IMR-90 (cell line): ENCODE measurements at regions not wholly inside any gene's neighbourhood (a gene's known extent, or its start where the extent isn't known, plus 50 kb on each side); places are given as distances from the start of the nearest gene placed in this dataset.

Experiments
- ATAC-seq: fragments of 200-7000 bp; cut with Tn5 transposase; 2 replicates; pipeline ENCODE4 v1.9.1; 2020; ENCODE audit warnings: low read depth, mild to moderate bottlenecking, moderate library complexity
- BruUV-seq: library from RNA; stranded (reverse); fragments of 400-500 nt; replicated peaks from 2 replicates; lab custom pipeline; 2021; lab: Mats Ljungman, UMichigan
- CTCF ChIA-PET: fragments of 300-600 bp; formaldehyde crosslinking; extraction: SDS; loops from one replicate; lab custom pipeline; 2021; ENCODE audit warnings: antibody characterized with exemption; lab: Yijun Ruan, JAX
- POLR2A ChIA-PET: fragments of 300-600 bp; sonication (Branson Sonifier 250); formaldehyde crosslinking; loops from one replicate; lab custom pipeline; 2022; ENCODE audit warnings: antibody characterized with exemption; ENCODE audit not compliant: unreplicated experiment; lab: Charles Lee
- DNase-seq: peaks from one replicate; pipeline ENCODE4 v3.0.0; 2013
- H2AFZ ChIP-seq: replicated peaks from 2 replicates; pipeline ENCODE3; 2013; ENCODE audit warnings: low read length, mild to moderate bottlenecking; ENCODE audit not compliant: poor library complexity
- H2AK5ac ChIP-seq: 2 replicates; pipeline ENCODE4 v1.6.1; 2013; ENCODE audit warnings: low read depth, low read length, inconsistent platforms
- H2AK9ac ChIP-seq: replicated peaks from 2 replicates; pipeline ENCODE3; 2013; ENCODE audit warnings: mild to moderate bottlenecking, low read depth, low read length, moderate library complexity; ENCODE audit not compliant: poor library complexity
- H2BK120ac ChIP-seq: 2 replicates; pipeline ENCODE4 v1.6.1; 2013; ENCODE audit warnings: low read depth, low read length, inconsistent platforms
- H2BK15ac ChIP-seq: 3 replicates; pipeline ENCODE4 v1.6.1; 2013; ENCODE audit warnings: low read depth, low read length, inconsistent platforms
- H2BK20ac ChIP-seq: 2 replicates; pipeline ENCODE4 v1.6.1; 2013; ENCODE audit warnings: low read depth, mild to moderate bottlenecking, inconsistent platforms, low read length, moderate library complexity
- H2BK5ac ChIP-seq: 2 replicates; pipeline ENCODE4 v1.6.1; 2013; ENCODE audit warnings: mild to moderate bottlenecking, low read depth, low read length, inconsistent platforms; ENCODE audit not compliant: poor library complexity, severe bottlenecking
- H3K14ac ChIP-seq: replicated peaks from 2 replicates; pipeline ENCODE4 v1.6.1; 2013; ENCODE audit warnings: low read depth, low read length, inconsistent platforms
- H3K18ac ChIP-seq: 2 replicates; pipeline ENCODE4 v1.6.1; 2013; ENCODE audit warnings: low read depth, low read length, control low read depth
- H3K23ac ChIP-seq: 2 replicates; pipeline ENCODE4 v1.6.1; 2013; ENCODE audit warnings: low read depth, low read length, inconsistent platforms
- H3K27ac ChIP-seq: 2 replicates; pipeline ENCODE4 v1.5.1; 2013; ENCODE audit warnings: mild to moderate bottlenecking, control low read depth, low read length; ENCODE audit not compliant: insufficient read depth
- H3K27me3 ChIP-seq: 2 replicates; pipeline ENCODE4 v1.6.1; 2013; ENCODE audit warnings: low read length; ENCODE audit not compliant: control insufficient read depth, insufficient read depth
- H3K36me3 ChIP-seq: 2 replicates; pipeline ENCODE4 v1.6.1; 2013; ENCODE audit warnings: low read length, mixed read lengths; ENCODE audit not compliant: control insufficient read depth, insufficient read depth
- H3K4ac ChIP-seq: 2 replicates; pipeline ENCODE4 v1.6.1; 2013; ENCODE audit warnings: low read depth, low read length, inconsistent platforms
- H3K4me1 ChIP-seq: 2 replicates; pipeline ENCODE4 v1.6.1; 2013; ENCODE audit warnings: low read length, mixed read lengths; ENCODE audit not compliant: control insufficient read depth, insufficient read depth
- H3K4me2 ChIP-seq: 2 replicates; pipeline ENCODE4 v1.6.1; 2013; ENCODE audit warnings: low read depth, mild to moderate bottlenecking, control low read depth, low read length, moderate library complexity
- H3K4me3 ChIP-seq: 2 replicates; pipeline ENCODE4 v1.5.1; 2013; ENCODE audit warnings: low read depth, mild to moderate bottlenecking, control low read depth, low read length, moderate library complexity; ENCODE audit not compliant: insufficient read depth
- H3K56ac ChIP-seq: 2 replicates; pipeline ENCODE4 v1.6.1; 2013; ENCODE audit warnings: low read length, inconsistent platforms; ENCODE audit not compliant: insufficient read depth; ENCODE audit errors: extremely low read depth
- H3K79me1 ChIP-seq, 2 experiments: 2 replicates each; pipeline ENCODE4 v1.6.1; 2013; ENCODE audit warnings: low read length in 2 of 2, inconsistent platforms in 1 of 2, low read depth in 1 of 2
- H3K9ac ChIP-seq: 2 replicates; pipeline ENCODE4 v1.6.1; 2013; ENCODE audit warnings: low read depth, low read length, control low read depth
- H3K9me1 ChIP-seq: 2 replicates; pipeline ENCODE4 v1.6.1; 2013; ENCODE audit warnings: low read length, inconsistent platforms; ENCODE audit not compliant: insufficient read depth
- H3K9me3 ChIP-seq: 2 replicates; pipeline ENCODE4 v1.6.1; 2013; ENCODE audit warnings: low read length; ENCODE audit not compliant: control insufficient read depth, insufficient read depth
- H4K20me1 ChIP-seq: 2 replicates; pipeline ENCODE4 v1.6.1; 2013; ENCODE audit warnings: low read length, inconsistent platforms; ENCODE audit not compliant: insufficient read depth
- H4K5ac ChIP-seq: 2 replicates; pipeline ENCODE4 v1.6.1; 2013; ENCODE audit warnings: mild to moderate bottlenecking, low read depth, low read length, control low read depth
- H4K8ac ChIP-seq, 2 experiments: 2 replicates each; pipeline ENCODE4 v1.6.1; 2013; ENCODE audit warnings: low read depth in 2 of 2, low read length in 2 of 2, control low read depth in 1 of 2, inconsistent platforms in 1 of 2
- H4K91ac ChIP-seq: 2 replicates; pipeline ENCODE4 v1.6.1; 2013; ENCODE audit warnings: low read depth, low read length, inconsistent platforms; ENCODE audit not compliant: insufficient read depth
- FOS ChIP-seq: fragments of 150-350 bp; IDR thresholded peaks from 2 replicates; pipeline ENCODE4 v1.6.1; 2016; ENCODE audit warnings: low read depth, low read length
- MAZ ChIP-seq: IDR thresholded peaks from 2 replicates; pipeline ENCODE4 v1.6.1; 2012; ENCODE audit warnings: low read depth, mild to moderate bottlenecking, low read length, improper control_type of control experiment, moderate library complexity, borderline replicate concordance
- POLR2A ChIP-seq: IDR thresholded peaks from 2 replicates; pipeline ENCODE4 v1.6.1; 2012; ENCODE audit warnings: mild to moderate bottlenecking, low read depth, low read length
- RAD21 ChIP-seq: IDR thresholded peaks from 2 replicates; pipeline ENCODE4 v1.6.1; 2012; ENCODE audit warnings: low read length, improper control_type of control experiment
- RFX5 ChIP-seq: IDR thresholded peaks from 2 replicates; pipeline ENCODE4 v1.8.0; 2012; ENCODE audit warnings: low read depth, mild to moderate bottlenecking, low read length, moderate library complexity
- WGBS, 2 experiments: methylation state at CpG; one replicate each; pipeline versions ENCODE4 v1.1.5 to v1.1.7; 2013; ENCODE audit warnings: missing lambda C conversion rate in 2 of 2; ENCODE audit not compliant: insufficient read length in 1 of 2; ENCODE audit errors: extremely low coverage in 2 of 2; 5-methylcytosine and 5-hydroxymethylcytosine counted together
- dilution Hi-C: fragments of 300-500 bp; cut with HindIII; formaldehyde crosslinking; loops from one replicate; pipeline ENCODE4 v1.14.3; 2018; ENCODE audit warnings: low sequenced_read_pairs; ENCODE audit not compliant: unreplicated experiment
- in situ Hi-C: fragments of 300-500 bp; cut with MboI; formaldehyde crosslinking; loops from 3 replicates; pipeline ENCODE4 v1.14.3; 2019; ENCODE audit warnings: low sequenced_read_pairs, inconsistent platforms, mixed read lengths
- intact Hi-C: fragments of 100-400 bp; cut with micrococcal nuclease; formaldehyde crosslinking; loops from 2 replicates; pipeline ENCODE4 v1.10.0; 2022
- TF ChIP-seq, protein P1 (sequence below): fragments of 150-350 bp; IDR thresholded peaks from 2 replicates; pipeline ENCODE4 v1.6.1; 2016; ENCODE audit warnings: low read depth, mild to moderate bottlenecking, low read length, moderate library complexity, borderline replicate concordance

GRCh38 chr10:43774234-43774769, 125.6 kb upstream of the ZNF32 start:
- Histone ChIP-seq H3K27me3 (no peaks in the 10 kb centered on the region; the same call in 1 of the 2 replicates), H2BK120ac (no peak overlapping the region), H3K4me2 (no peak overlapping the region), H2AK5ac (no peak overlapping the region), H2BK5ac (no peak overlapping the region), H3K79me1 (no peaks in the 10 kb centered on the region), H2AFZ (no peak overlapping the region), H3K36me3 (no peaks in the 10 kb centered on the region), H3K27ac (no peak overlapping the region), H3K9me1 (no peaks in the 10 kb centered on the region), H3K9me3 (no peaks in the 10 kb centered on the region), H4K91ac (no peak overlapping the region), H3K56ac (no peak overlapping the region), H3K9ac (no peak overlapping the region), H3K14ac (no peak overlapping the region), H4K8ac (no peak overlapping the region), H3K4ac (no peak overlapping the region), H2BK15ac (no peak overlapping the region), H2AK9ac (no peak overlapping the region), H2BK20ac (no peak overlapping the region), H3K18ac (no peak overlapping the region), H3K23ac (no peak overlapping the region), H4K5ac (no peak overlapping the region), H4K20me1 (no peaks in the 10 kb centered on the region), H3K4me1 (no peaks in the 10 kb centered on the region), H3K4me3 (no peak overlapping the region)
- no peak for DNase-seq
- intact Hi-C loops, result no loop called here
- dilution Hi-C loops, result no loop called here
- BruUV-seq, result no TSS peak
- ChIA-PET POLR2A (no interaction called here), CTCF (no interaction called here)
- ATAC-seq, result no peak
- WGBS, 2 experiments, result 61% methylated on average over 3 of the region's 5 CpGs; no CpG with 5 or more reads in 1 of the 2 experiments
- in situ Hi-C loops, result no loop called here
- no peak for TF ChIP-seq MAZ
- TF ChIP-seq, protein P1, sequence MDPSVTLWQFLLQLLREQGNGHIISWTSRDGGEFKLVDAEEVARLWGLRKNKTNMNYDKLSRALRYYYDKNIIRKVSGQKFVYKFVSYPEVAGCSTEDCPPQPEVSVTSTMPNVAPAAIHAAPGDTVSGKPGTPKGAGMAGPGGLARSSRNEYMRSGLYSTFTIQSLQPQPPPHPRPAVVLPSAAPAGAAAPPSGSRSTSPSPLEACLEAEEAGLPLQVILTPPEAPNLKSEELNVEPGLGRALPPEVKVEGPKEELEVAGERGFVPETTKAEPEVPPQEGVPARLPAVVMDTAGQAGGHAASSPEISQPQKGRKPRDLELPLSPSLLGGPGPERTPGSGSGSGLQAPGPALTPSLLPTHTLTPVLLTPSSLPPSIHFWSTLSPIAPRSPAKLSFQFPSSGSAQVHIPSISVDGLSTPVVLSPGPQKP, result no peak
- no peak for TF ChIP-seq RAD21
- TF ChIP-seq POLR2A, result no peak
- TF ChIP-seq RFX5, result no peak
- no peak for TF ChIP-seq FOS
